ENCODE measurements at regions not wholly inside any gene's neighbourhood (a gene's known extent, or its start where the extent isn't known, plus 50 kb on each side); places are given as distances from the start of the nearest gene placed in this dataset.

DNA sequence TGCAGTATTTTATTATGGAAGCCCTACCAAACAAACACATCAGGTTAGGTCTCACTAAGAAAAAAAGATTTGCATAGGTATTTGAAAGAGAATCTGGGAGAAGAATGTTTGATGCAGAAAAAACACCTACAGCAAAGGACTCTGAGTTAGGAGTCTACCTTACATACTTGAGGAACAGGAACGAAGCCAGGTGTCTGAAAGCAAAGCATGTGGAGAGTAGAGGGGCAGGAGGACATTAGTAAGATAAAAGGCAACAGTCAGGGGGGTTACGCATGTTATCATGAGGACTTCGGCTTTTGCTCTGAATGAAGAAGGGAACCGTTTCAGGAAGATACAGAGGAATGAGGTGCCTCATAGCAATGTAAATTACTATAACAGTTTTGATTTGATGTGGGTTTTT, 87.9 kb upstream of the PTER start:
- Histone ChIP-seq H3K9me1 (replicated peaks; ENCODE audit: control insufficient read depth, extremely low read depth, insufficient read depth, low read length) (no peaks in the 10 kb centered on the region), H3K9me3 (replicated peaks; ENCODE audit: control insufficient read depth, insufficient read depth, low read length) (no peaks in the 10 kb centered on the region), H2AFZ (ENCODE audit: low read depth, low read length) (no peak overlapping the region), H3K36me3 (ENCODE audit: control insufficient read depth in 2 of 2, extremely low read depth in 1 of 2, insufficient read depth in 2 of 2, low read length in 2 of 2) (no peaks in the 10 kb centered on the region), H3K4me1 (ENCODE audit: control insufficient read depth, extremely low read depth, insufficient read depth, low read length) (no peaks in the 10 kb centered on the region), H3K27ac (ENCODE audit: insufficient read depth, low read depth, low read length) (no peak overlapping the region), H3K9ac (replicated peaks; ENCODE audit: extremely low read depth, insufficient read depth, low read length) (no peak overlapping the region), H3K27me3 (ENCODE audit: control insufficient read depth in 2 of 2, insufficient read depth in 2 of 2, low read length in 2 of 2) (no peaks in the 10 kb centered on the region), H4K20me1 (replicated peaks; ENCODE audit: control insufficient read depth, extremely low read depth, insufficient read depth, low read length) (no peaks in the 10 kb centered on the region), H3K79me2 (ENCODE audit: control insufficient read depth, insufficient read depth, low read length) (no peaks in the 10 kb centered on the region), H3K4me2 (ENCODE audit: insufficient read depth, low read length) (no peak overlapping the region), H3K4me3 (replicated peaks in 1 of 3; ENCODE audit: insufficient read depth in 1 of 3, low read depth in 1 of 3, low read length in 3 of 3) (no peak overlapping the region)
- ChIA-PET CTCF (interaction anchor here (0.7 kb wide), 1 partner anchor 15 kb away, joined by 3 read pairs; no protein-coding TSS in a partner anchor), POLR2A (interaction anchor here (0.6 kb wide), 1 partner anchor 405 kb away, joined by 5 read pairs; no protein-coding TSS in a partner anchor)
- intact Hi-C loops (cut with micrococcal nuclease) (no loop called here), dilution Hi-C loops (cut with MboI; ENCODE audit: extremely low pct_ligation_motif_present, low sequenced_read_pairs) (no loop called here)
- TF ChIP-seq EZH2 (IDR thresholded peaks at IDR 0.05; ENCODE audit: borderline replicate concordance, low read depth, low read length, severe bottlenecking): no peak
- TF ChIP-seq GATA2 (IDR thresholded peaks at IDR 0.05; ENCODE audit: insufficient read depth, insufficient read length, low read depth, low read length): no peak
- TF ChIP-seq JUN (IDR thresholded peaks at IDR 0.05; ENCODE audit: borderline replicate concordance, insufficient read depth, insufficient read length, low read depth): no peak
- TF ChIP-seq, protein P1, sequence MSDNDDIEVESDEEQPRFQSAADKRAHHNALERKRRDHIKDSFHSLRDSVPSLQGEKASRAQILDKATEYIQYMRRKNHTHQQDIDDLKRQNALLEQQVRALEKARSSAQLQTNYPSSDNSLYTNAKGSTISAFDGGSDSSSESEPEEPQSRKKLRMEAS (IDR thresholded peaks at IDR 0.05; ENCODE audit: insufficient read depth, insufficient read length): no peak
- no peak for TF ChIP-seq POLR2A (IDR thresholded peaks at IDR 0.05; ENCODE audit: low read depth, low read length)
- TF ChIP-seq POLR2AphosphoS5 (IDR thresholded peaks at IDR 0.05; ENCODE audit: insufficient read depth, low read depth, low read length): no peak
- no peak for TF ChIP-seq FOS (IDR thresholded peaks at IDR 0.05; ENCODE audit: borderline replicate concordance, insufficient read depth, low read length)
- TF ChIP-seq, protein P2, sequence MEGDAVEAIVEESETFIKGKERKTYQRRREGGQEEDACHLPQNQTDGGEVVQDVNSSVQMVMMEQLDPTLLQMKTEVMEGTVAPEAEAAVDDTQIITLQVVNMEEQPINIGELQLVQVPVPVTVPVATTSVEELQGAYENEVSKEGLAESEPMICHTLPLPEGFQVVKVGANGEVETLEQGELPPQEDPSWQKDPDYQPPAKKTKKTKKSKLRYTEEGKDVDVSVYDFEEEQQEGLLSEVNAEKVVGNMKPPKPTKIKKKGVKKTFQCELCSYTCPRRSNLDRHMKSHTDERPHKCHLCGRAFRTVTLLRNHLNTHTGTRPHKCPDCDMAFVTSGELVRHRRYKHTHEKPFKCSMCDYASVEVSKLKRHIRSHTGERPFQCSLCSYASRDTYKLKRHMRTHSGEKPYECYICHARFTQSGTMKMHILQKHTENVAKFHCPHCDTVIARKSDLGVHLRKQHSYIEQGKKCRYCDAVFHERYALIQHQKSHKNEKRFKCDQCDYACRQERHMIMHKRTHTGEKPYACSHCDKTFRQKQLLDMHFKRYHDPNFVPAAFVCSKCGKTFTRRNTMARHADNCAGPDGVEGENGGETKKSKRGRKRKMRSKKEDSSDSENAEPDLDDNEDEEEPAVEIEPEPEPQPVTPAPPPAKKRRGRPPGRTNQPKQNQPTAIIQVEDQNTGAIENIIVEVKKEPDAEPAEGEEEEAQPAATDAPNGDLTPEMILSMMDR (IDR thresholded peaks at IDR 0.05; ENCODE audit: extremely low read depth in 1 of 2, insufficient read depth in 1 of 2, low read depth in 1 of 2, low read length in 2 of 2): no peak
- TF ChIP-seq MYC (IDR thresholded peaks at IDR 0.05; ENCODE audit: low read depth, low read length): no peak
- BruUV-seq (replicated peaks): no TSS peak
- FAIRE-seq (no peak), DNase-seq (ENCODE audit: low read depth, low spot score) (no peak)

Data from endothelial cell of umbilical vein (primary cell).